SK-N-MC (cell line): ENCODE measurements at regions not wholly inside any gene's neighbourhood (a gene's known extent, or its start where the extent isn't known, plus 50 kb on each side); places are given as distances from the start of the nearest gene placed in this dataset.

ENCODE experiments used
- EZH2 ChIP-seq: fragments of 200-600 bp; sonication (generic); IDR thresholded peaks from one replicate; pipeline ENCODE4 v1.6.1; 2017; ENCODE audit warnings: antibody characterized with exemption
- FOXP2 ChIP-seq: optimal IDR thresholded peaks from 2 replicates; pipeline ENCODE3; 2011; ENCODE audit warnings: mild to moderate bottlenecking, moderate library complexity; ENCODE audit not compliant: insufficient read depth; ENCODE audit errors: extremely low read length, control extremely low read depth

GRCh38 chr6:82738773-82739172, 326.9 kb downstream of the UBE3D start:
- TF ChIP-seq EZH2 (no peak), FOXP2 (no peak)
